Trophoblast cell (in vitro differentiated cells and primary cell): ENCODE measurements at regions not wholly inside any gene's neighbourhood (a gene's known extent, or its start where the extent isn't known, plus 50 kb on each side); places are given as distances from the start of the nearest gene placed in this dataset.

ENCODE experiments used
- DNase-seq, 2 donors: peaks; one replicate each; pipeline ENCODE4 v3.0.0-alpha.2; 2016
- H2AFZ ChIP-seq: 2 replicates; pipeline ENCODE4 v1.6.1; 2013; ENCODE audit warnings: low read length, moderate library complexity, mild to moderate bottlenecking; ENCODE audit not compliant: insufficient read depth, poor library complexity
- H2AK5ac ChIP-seq: 2 replicates; pipeline ENCODE4 v1.6.1; 2013; ENCODE audit warnings: mild to moderate bottlenecking, low read length
- H2BK120ac ChIP-seq: 2 replicates; pipeline ENCODE4 v1.6.1; 2013; ENCODE audit warnings: low read length, mild to moderate bottlenecking, moderate library complexity; ENCODE audit not compliant: insufficient read depth, poor library complexity
- H2BK12ac ChIP-seq: 2 replicates; pipeline ENCODE4 v1.6.1; 2013; ENCODE audit warnings: mild to moderate bottlenecking, low read length, moderate library complexity
- H2BK5ac ChIP-seq: 2 replicates; pipeline ENCODE4 v1.6.1; 2013; ENCODE audit warnings: low read length, low read depth, moderate library complexity, mild to moderate bottlenecking; ENCODE audit not compliant: poor library complexity
- H3K14ac ChIP-seq: 2 replicates; pipeline ENCODE4 v1.6.1; 2013; ENCODE audit warnings: mild to moderate bottlenecking, low read length
- H3K18ac ChIP-seq: 2 replicates; pipeline ENCODE4 v1.6.1; 2013; ENCODE audit warnings: mild to moderate bottlenecking, low read length
- H3K23ac ChIP-seq: 2 replicates; pipeline ENCODE4 v1.6.1; 2013; ENCODE audit warnings: low read length
- H3K27ac ChIP-seq: 2 replicates; pipeline ENCODE4 v1.5.1; 2013; ENCODE audit warnings: low read depth, mild to moderate bottlenecking, inconsistent platforms, low read length, moderate library complexity
- H3K27me3 ChIP-seq: 2 replicates; pipeline ENCODE4 v1.6.1; 2013; ENCODE audit warnings: inconsistent platforms, mild to moderate bottlenecking, low read length, moderate library complexity; ENCODE audit not compliant: insufficient read depth
- H3K36me3 ChIP-seq, 2 experiments: 1 replicate in 1 of 2; 2 replicates in 1 of 2; pipeline ENCODE4 v1.6.1; 2013; ENCODE audit warnings: low read length in 2 of 2, mild to moderate bottlenecking in 2 of 2, moderate library complexity in 1 of 2; ENCODE audit not compliant: insufficient read depth in 2 of 2, control insufficient read depth in 1 of 2
- H3K4ac ChIP-seq: 2 replicates; pipeline ENCODE4 v1.6.1; 2013; ENCODE audit warnings: low read depth, mild to moderate bottlenecking, low read length, moderate library complexity
- H3K4me1 ChIP-seq, 2 experiments: 1 replicate in 1 of 2; 2 replicates in 1 of 2; pipeline ENCODE4 v1.6.1; 2013; ENCODE audit warnings: low read length in 2 of 2, mild to moderate bottlenecking in 2 of 2, moderate library complexity in 1 of 2; ENCODE audit not compliant: insufficient read depth in 2 of 2, control insufficient read depth in 1 of 2
- H3K4me2 ChIP-seq: 2 replicates; pipeline ENCODE4 v1.6.1; 2013; ENCODE audit warnings: inconsistent platforms, mild to moderate bottlenecking, low read length, moderate library complexity
- H3K4me3 ChIP-seq: 2 replicates; pipeline ENCODE4 v1.5.1; 2013; ENCODE audit warnings: mild to moderate bottlenecking, low read depth, low read length, inconsistent platforms
- H3K79me1 ChIP-seq: one replicate; pipeline ENCODE4 v1.6.1; 2013; ENCODE audit warnings: low read length
- H3K79me2 ChIP-seq: 2 replicates; pipeline ENCODE4 v1.6.1; 2013; ENCODE audit warnings: low read length, mild to moderate bottlenecking; ENCODE audit not compliant: control insufficient read depth, insufficient read depth, poor library complexity
- H3K9ac ChIP-seq: 2 replicates; pipeline ENCODE4 v1.6.1; 2013; ENCODE audit warnings: mild to moderate bottlenecking, low read length
- H3K9me3 ChIP-seq: 2 replicates; pipeline ENCODE4 v1.6.1; 2013; ENCODE audit warnings: low read depth, mild to moderate bottlenecking, control low read depth, inconsistent platforms, low read length; ENCODE audit not compliant: insufficient read depth
- H4K12ac ChIP-seq: 2 replicates; pipeline ENCODE4 v1.6.1; 2013; ENCODE audit warnings: low read depth, mild to moderate bottlenecking, low read length, moderate library complexity
- H4K8ac ChIP-seq: 2 replicates; pipeline ENCODE4 v1.6.1; 2013; ENCODE audit warnings: low read depth, mild to moderate bottlenecking, low read length, moderate library complexity
- H4K91ac ChIP-seq: one replicate; pipeline ENCODE4 v1.6.1; 2013; ENCODE audit warnings: low read depth, mild to moderate bottlenecking, low read length, moderate library complexity
- WGBS: extraction: QIAGEN DNeasy Blood & Tissue Kit; methylation state at CpG from one replicate; pipeline ENCODE4 v1.1.7; 2013; ENCODE audit warnings: missing lambda C conversion rate; ENCODE audit not compliant: insufficient read length, insufficient coverage; ENCODE audit errors: extremely low coverage; 5-methylcytosine and 5-hydroxymethylcytosine counted together

GRCh38 chr22:47592791-47593190 lies 830.3 kb downstream of the TBC1D22A start:
- H3K36me3 ChIP-seq: no peaks in the 10 kb centered on the region

GRCh38 chr22:47591709-47592108 lies 829.3 kb downstream of the TBC1D22A start:
- no CpG with 5 or more reads among the region's 16 CpGs for WGBS
- no peak overlapping the region for H4K91ac ChIP-seq

More at GRCh38 chr22:47592791-47593190, 830.3 kb downstream of the TBC1D22A start:
- no peaks in the 10 kb centered on the region for H3K27me3 ChIP-seq
- no peaks in the 10 kb centered on the region for H3K4me1 ChIP-seq
- H4K12ac ChIP-seq: no peak overlapping the region
- H4K91ac ChIP-seq: no peak overlapping the region
- no peak overlapping the region for H3K18ac ChIP-seq
- H2AK5ac ChIP-seq: no peak overlapping the region
- no peak overlapping the region for H3K9ac ChIP-seq
- H3K23ac ChIP-seq: no peak overlapping the region
- no peak overlapping the region for H2AFZ ChIP-seq
- no peak overlapping the region for H4K8ac ChIP-seq
- no peaks in the 10 kb centered on the region for H3K79me2 ChIP-seq
- H3K4me3 ChIP-seq: no peak overlapping the region
- WGBS: no CpG with 5 or more reads among the region's 9 CpGs
- no peak overlapping the region for H3K27ac ChIP-seq
- peaks cover 72% of the 10 kb centered on the region for H3K9me3 ChIP-seq
- H2BK5ac ChIP-seq: no peak overlapping the region
- H3K79me1 ChIP-seq: no peaks in the 10 kb centered on the region
- no peak overlapping the region for H3K14ac ChIP-seq
- no peak overlapping the region for H3K4ac ChIP-seq
- DNase-seq: no peak
- H3K4me2 ChIP-seq: no peak overlapping the region
- H2BK12ac ChIP-seq: no peak overlapping the region
- H2BK120ac ChIP-seq: no peak overlapping the region

GRCh38 chr22:47591016-47591415 lies 828.6 kb downstream of the TBC1D22A start:
- no peaks in the 10 kb centered on the region for H3K36me3 ChIP-seq
- H3K9ac ChIP-seq: no peak overlapping the region
- H3K4me3 ChIP-seq: no peak overlapping the region
- H4K12ac ChIP-seq: no peak overlapping the region
- H2BK5ac ChIP-seq: no peak overlapping the region
- H2AK5ac ChIP-seq: no peak overlapping the region
- no peak overlapping the region for H4K91ac ChIP-seq
- no peak overlapping the region for H2BK120ac ChIP-seq
- no CpG with 5 or more reads among the region's 7 CpGs for WGBS
- no peak overlapping the region for H3K27ac ChIP-seq
- H2BK12ac ChIP-seq: no peak overlapping the region
- no peak for DNase-seq
- H3K18ac ChIP-seq: no peak overlapping the region
- H3K27me3 ChIP-seq: no peaks in the 10 kb centered on the region
- no peak overlapping the region for H3K23ac ChIP-seq
- no peak overlapping the region for H3K4ac ChIP-seq
- no peaks in the 10 kb centered on the region for H3K79me1 ChIP-seq
- H3K4me1 ChIP-seq: no peaks in the 10 kb centered on the region
- H3K79me2 ChIP-seq: no peaks in the 10 kb centered on the region
- no peak overlapping the region for H2AFZ ChIP-seq
- H3K14ac ChIP-seq: no peak overlapping the region
- H4K8ac ChIP-seq: no peak overlapping the region
- peaks cover 69% of the 10 kb centered on the region for H3K9me3 ChIP-seq
- no peak overlapping the region for H3K4me2 ChIP-seq

More at GRCh38 chr22:47591709-47592108, 829.3 kb downstream of the TBC1D22A start:
- H3K18ac ChIP-seq: no peak overlapping the region
- H3K27me3 ChIP-seq: no peaks in the 10 kb centered on the region
- H2AK5ac ChIP-seq: no peak overlapping the region
- H3K9ac ChIP-seq: no peak overlapping the region
- no peak overlapping the region for H3K27ac ChIP-seq
- peaks cover 75% of the 10 kb centered on the region for H3K9me3 ChIP-seq
- no peak overlapping the region for H3K4me3 ChIP-seq
- no peak overlapping the region for H3K4me2 ChIP-seq
- H4K12ac ChIP-seq: no peak overlapping the region
- no peaks in the 10 kb centered on the region for H3K4me1 ChIP-seq
- H2BK5ac ChIP-seq: no peak overlapping the region
- no peak for DNase-seq
- H3K14ac ChIP-seq: no peak overlapping the region
- H3K79me2 ChIP-seq: no peaks in the 10 kb centered on the region
- H3K4ac ChIP-seq: no peak overlapping the region
- H4K8ac ChIP-seq: no peak overlapping the region
- H3K79me1 ChIP-seq: no peaks in the 10 kb centered on the region
- no peak overlapping the region for H2BK120ac ChIP-seq
- H3K36me3 ChIP-seq: no peaks in the 10 kb centered on the region
- H2AFZ ChIP-seq: no peak overlapping the region
- no peak overlapping the region for H3K23ac ChIP-seq
- H2BK12ac ChIP-seq: no peak overlapping the region

- no peak overlapping the region for H4K12ac ChIP-seq
- no peak overlapping the region for H3K9ac ChIP-seq
- no peak overlapping the region for H2AFZ ChIP-seq
- peaks cover 62% of the 10 kb centered on the region for H3K9me3 ChIP-seq
- H3K4me3 ChIP-seq: no peak overlapping the region
- WGBS: no CpG with 5 or more reads among the region's 17 CpGs
- no peak overlapping the region for H3K27ac ChIP-seq
- no peak overlapping the region for H2AK5ac ChIP-seq
- H3K79me2 ChIP-seq: no peaks in the 10 kb centered on the region
- no peak overlapping the region for H2BK12ac ChIP-seq
- no peak overlapping the region for H4K91ac ChIP-seq
- no peak overlapping the region for H2BK120ac ChIP-seq
- no peaks in the 10 kb centered on the region for H3K79me1 ChIP-seq
- no peak overlapping the region for H3K18ac ChIP-seq
- H3K4me2 ChIP-seq: no peak overlapping the region
- no peaks in the 10 kb centered on the region for H3K4me1 ChIP-seq
- H3K4ac ChIP-seq: no peak overlapping the region
- H4K8ac ChIP-seq: no peak overlapping the region
- DNase-seq: no peak
- no peak overlapping the region for H2BK5ac ChIP-seq
- H3K23ac ChIP-seq: no peak overlapping the region
- no peak overlapping the region for H3K14ac ChIP-seq
- no peaks in the 10 kb centered on the region for H3K36me3 ChIP-seq
- no peaks in the 10 kb centered on the region for H3K27me3 ChIP-seq
Measured at GRCh38 chr22:47589271-47590250, 827.1 kb downstream of the TBC1D22A start.
